IMR-90 (cell line): ENCODE measurements at regions not wholly inside any gene's neighbourhood (a gene's known extent, or its start where the extent isn't known, plus 50 kb on each side); places are given as distances from the start of the nearest gene placed in this dataset.
"Not testable (repeated sequence)": the region's sequence is repeated elsewhere in the genome, so short reads cannot be mapped to it uniquely, and the experiment has no call there.

Source experiments
- ATAC-seq: fragments of 200-7000 bp; cut with Tn5 transposase; 2 replicates; pipeline ENCODE4 v1.9.1; 2020; ENCODE audit warnings: low read depth, mild to moderate bottlenecking, moderate library complexity
- BruUV-seq: library from RNA; stranded (reverse); fragments of 400-500 nt; replicated peaks from 2 replicates; lab custom pipeline; 2021; lab: Mats Ljungman, UMichigan
- CTCF ChIA-PET: fragments of 300-600 bp; formaldehyde crosslinking; extraction: SDS; loops from one replicate; lab custom pipeline; 2021; ENCODE audit warnings: antibody characterized with exemption; lab: Yijun Ruan, JAX
- POLR2A ChIA-PET: fragments of 300-600 bp; sonication (Branson Sonifier 250); formaldehyde crosslinking; loops from one replicate; lab custom pipeline; 2022; ENCODE audit warnings: antibody characterized with exemption; ENCODE audit not compliant: unreplicated experiment; lab: Charles Lee
- DNase-seq: peaks from one replicate; pipeline ENCODE4 v3.0.0; 2013
- H2AFZ ChIP-seq: replicated peaks from 2 replicates; pipeline ENCODE3; 2013; ENCODE audit warnings: low read length, mild to moderate bottlenecking; ENCODE audit not compliant: poor library complexity
- H2AK5ac ChIP-seq: 2 replicates; pipeline ENCODE4 v1.6.1; 2013; ENCODE audit warnings: low read depth, low read length, inconsistent platforms
- H2AK9ac ChIP-seq: replicated peaks from 2 replicates; pipeline ENCODE3; 2013; ENCODE audit warnings: mild to moderate bottlenecking, low read depth, low read length, moderate library complexity; ENCODE audit not compliant: poor library complexity
- H2BK120ac ChIP-seq: 2 replicates; pipeline ENCODE4 v1.6.1; 2013; ENCODE audit warnings: low read depth, low read length, inconsistent platforms
- H2BK15ac ChIP-seq: 3 replicates; pipeline ENCODE4 v1.6.1; 2013; ENCODE audit warnings: low read depth, low read length, inconsistent platforms
- H2BK20ac ChIP-seq: 2 replicates; pipeline ENCODE4 v1.6.1; 2013; ENCODE audit warnings: low read depth, mild to moderate bottlenecking, inconsistent platforms, low read length, moderate library complexity
- H2BK5ac ChIP-seq: 2 replicates; pipeline ENCODE4 v1.6.1; 2013; ENCODE audit warnings: mild to moderate bottlenecking, low read depth, low read length, inconsistent platforms; ENCODE audit not compliant: poor library complexity, severe bottlenecking
- H3K14ac ChIP-seq: replicated peaks from 2 replicates; pipeline ENCODE4 v1.6.1; 2013; ENCODE audit warnings: low read depth, low read length, inconsistent platforms
- H3K18ac ChIP-seq: 2 replicates; pipeline ENCODE4 v1.6.1; 2013; ENCODE audit warnings: low read depth, low read length, control low read depth
- H3K23ac ChIP-seq: 2 replicates; pipeline ENCODE4 v1.6.1; 2013; ENCODE audit warnings: low read depth, low read length, inconsistent platforms
- H3K27ac ChIP-seq: 2 replicates; pipeline ENCODE4 v1.5.1; 2013; ENCODE audit warnings: mild to moderate bottlenecking, control low read depth, low read length; ENCODE audit not compliant: insufficient read depth
- H3K27me3 ChIP-seq: 2 replicates; pipeline ENCODE4 v1.6.1; 2013; ENCODE audit warnings: low read length; ENCODE audit not compliant: control insufficient read depth, insufficient read depth
- H3K36me3 ChIP-seq: 2 replicates; pipeline ENCODE4 v1.6.1; 2013; ENCODE audit warnings: low read length, mixed read lengths; ENCODE audit not compliant: control insufficient read depth, insufficient read depth
- H3K4ac ChIP-seq: 2 replicates; pipeline ENCODE4 v1.6.1; 2013; ENCODE audit warnings: low read depth, low read length, inconsistent platforms
- H3K4me1 ChIP-seq: 2 replicates; pipeline ENCODE4 v1.6.1; 2013; ENCODE audit warnings: low read length, mixed read lengths; ENCODE audit not compliant: control insufficient read depth, insufficient read depth
- H3K4me2 ChIP-seq: 2 replicates; pipeline ENCODE4 v1.6.1; 2013; ENCODE audit warnings: low read depth, mild to moderate bottlenecking, control low read depth, low read length, moderate library complexity
- H3K4me3 ChIP-seq: 2 replicates; pipeline ENCODE4 v1.5.1; 2013; ENCODE audit warnings: low read depth, mild to moderate bottlenecking, control low read depth, low read length, moderate library complexity; ENCODE audit not compliant: insufficient read depth
- H3K56ac ChIP-seq: 2 replicates; pipeline ENCODE4 v1.6.1; 2013; ENCODE audit warnings: low read length, inconsistent platforms; ENCODE audit not compliant: insufficient read depth; ENCODE audit errors: extremely low read depth
- H3K79me1 ChIP-seq, 2 experiments: 2 replicates each; pipeline ENCODE4 v1.6.1; 2013; ENCODE audit warnings: low read length in 2 of 2, inconsistent platforms in 1 of 2, low read depth in 1 of 2
- H3K9ac ChIP-seq: 2 replicates; pipeline ENCODE4 v1.6.1; 2013; ENCODE audit warnings: low read depth, low read length, control low read depth
- H3K9me1 ChIP-seq: 2 replicates; pipeline ENCODE4 v1.6.1; 2013; ENCODE audit warnings: low read length, inconsistent platforms; ENCODE audit not compliant: insufficient read depth
- H3K9me3 ChIP-seq: 2 replicates; pipeline ENCODE4 v1.6.1; 2013; ENCODE audit warnings: low read length; ENCODE audit not compliant: control insufficient read depth, insufficient read depth
- H4K20me1 ChIP-seq: 2 replicates; pipeline ENCODE4 v1.6.1; 2013; ENCODE audit warnings: low read length, inconsistent platforms; ENCODE audit not compliant: insufficient read depth
- H4K5ac ChIP-seq: 2 replicates; pipeline ENCODE4 v1.6.1; 2013; ENCODE audit warnings: mild to moderate bottlenecking, low read depth, low read length, control low read depth
- H4K8ac ChIP-seq, 2 experiments: 2 replicates each; pipeline ENCODE4 v1.6.1; 2013; ENCODE audit warnings: low read depth in 2 of 2, low read length in 2 of 2, control low read depth in 1 of 2, inconsistent platforms in 1 of 2
- H4K91ac ChIP-seq: 2 replicates; pipeline ENCODE4 v1.6.1; 2013; ENCODE audit warnings: low read depth, low read length, inconsistent platforms; ENCODE audit not compliant: insufficient read depth
- CHD1 ChIP-seq: IDR thresholded peaks from 2 replicates; pipeline ENCODE4 v1.6.1; 2012; ENCODE audit warnings: low read depth, low read length, improper control_type of control experiment
- MAFK ChIP-seq: IDR thresholded peaks from 2 replicates; pipeline ENCODE4 v1.6.1; 2012; ENCODE audit warnings: low read depth, low read length, improper control_type of control experiment
- NFE2L2 ChIP-seq: fragments of 150-350 bp; IDR thresholded peaks from 2 replicates; pipeline ENCODE4 v1.6.1; 2016; ENCODE audit warnings: low read depth, mild to moderate bottlenecking, low read length
- USF2 ChIP-seq: fragments of 150-350 bp; IDR thresholded peaks from 2 replicates; pipeline ENCODE4 v1.6.1; 2017; ENCODE audit warnings: mild to moderate bottlenecking, antibody characterized with exemption, low read length, low read depth
- WGBS, 2 experiments: methylation state at CpG; one replicate each; pipeline versions ENCODE4 v1.1.5 to v1.1.7; 2013; ENCODE audit warnings: missing lambda C conversion rate in 2 of 2; ENCODE audit not compliant: insufficient read length in 1 of 2; ENCODE audit errors: extremely low coverage in 2 of 2; 5-methylcytosine and 5-hydroxymethylcytosine counted together
- dilution Hi-C: fragments of 300-500 bp; cut with HindIII; formaldehyde crosslinking; loops from one replicate; pipeline ENCODE4 v1.14.3; 2018; ENCODE audit warnings: low sequenced_read_pairs; ENCODE audit not compliant: unreplicated experiment
- in situ Hi-C: fragments of 300-500 bp; cut with MboI; formaldehyde crosslinking; loops from 3 replicates; pipeline ENCODE4 v1.14.3; 2019; ENCODE audit warnings: low sequenced_read_pairs, inconsistent platforms, mixed read lengths
- intact Hi-C: fragments of 100-400 bp; cut with micrococcal nuclease; formaldehyde crosslinking; loops from 2 replicates; pipeline ENCODE4 v1.10.0; 2022

GRCh38 chr12:115790526-115790925, 487.0 kb downstream of the MED13L start:
- Histone ChIP-seq H3K9me1 (no peaks in the 10 kb centered on the region), H2AFZ (no peak overlapping the region), H3K23ac (no peak overlapping the region), H3K4me2 (no peak overlapping the region), H3K9ac (no peak overlapping the region), H3K4ac (no peak overlapping the region), H4K91ac (no peak overlapping the region), H3K9me3 (no peaks in the 10 kb centered on the region), H2BK5ac (no peak overlapping the region), H2AK5ac (no peak overlapping the region), H4K5ac (no peak overlapping the region), H3K4me3 (no peak overlapping the region), H3K18ac (no peak overlapping the region), H3K79me1 (no peaks in the 10 kb centered on the region), H2BK120ac (no peak overlapping the region), H3K27me3 (no peaks in the 10 kb centered on the region), H2BK15ac (no peak overlapping the region), H3K14ac (no peak overlapping the region), H2AK9ac (no peak overlapping the region), H3K27ac (no peak overlapping the region), H3K36me3 (no peaks in the 10 kb centered on the region), H2BK20ac (no peak overlapping the region), H4K20me1 (no peaks in the 10 kb centered on the region), H3K4me1 (no peaks in the 10 kb centered on the region), H3K56ac (no peak overlapping the region), H4K8ac (no peak overlapping the region)
- no peak for TF ChIP-seq NFE2L2
- TF ChIP-seq MAFK: no peak
- no peak for TF ChIP-seq CHD1
- no peak for TF ChIP-seq USF2
- dilution Hi-C loops: no loop called here
- intact Hi-C loops: no loop called here
- in situ Hi-C loops: no loop called here
- POLR2A ChIA-PET: no interaction called here
- WGBS, 2 experiments: no CpG with 5 or more reads among the region's 1 CpG
- no TSS peak for BruUV-seq
- DNase-seq (no peak), ATAC-seq (no peak)
- CTCF ChIA-PET: no interaction called here

GRCh38 chr12:115786490-115786889, 491.0 kb downstream of the MED13L start:
- H2BK15ac ChIP-seq, H3K18ac ChIP-seq, H3K36me3 ChIP-seq, H2AFZ ChIP-seq, H2AK9ac ChIP-seq, H4K20me1 ChIP-seq, BruUV-seq, H2BK120ac ChIP-seq, H3K14ac ChIP-seq, dilution Hi-C loops, H3K27me3 ChIP-seq, H3K4me1 ChIP-seq, H3K9me1 ChIP-seq, intact Hi-C loops, H3K4me3 ChIP-seq, H4K91ac ChIP-seq, H2BK20ac ChIP-seq, H3K23ac ChIP-seq, H3K9ac ChIP-seq, H3K9me3 ChIP-seq, H3K79me1 ChIP-seq, CTCF ChIA-PET, H4K5ac ChIP-seq, H4K8ac ChIP-seq, H3K56ac ChIP-seq, H2BK5ac ChIP-seq, in situ Hi-C loops, H3K4me2 ChIP-seq, H3K27ac ChIP-seq, POLR2A ChIA-PET, H3K4ac ChIP-seq, DNase-seq, ATAC-seq, H2AK5ac ChIP-seq: not testable (repeated sequence)
- WGBS, 2 experiments: no CpG with 5 or more reads among the region's 3 CpGs
